ENCODE measurements at regions not wholly inside any gene's neighbourhood (a gene's known extent, or its start where the extent isn't known, plus 50 kb on each side); places are given as distances from the start of the nearest gene placed in this dataset.

- no peaks in the 10 kb centered on the region for H3K4me1 ChIP-seq
- no peak overlapping the region for H3K4me3 ChIP-seq (ENCODE audit: low read depth, low read length)
- H3K27me3 ChIP-seq, result no peaks in the 10 kb centered on the region
- no peak for DNase-seq
- no peaks in the 10 kb centered on the region for H3K9me3 ChIP-seq
- TF ChIP-seq CTCF (IDR thresholded peaks at IDR 0.05; ENCODE audit: low read depth, low read length), result no peak
- H3K36me3 ChIP-seq, result no peaks in the 10 kb centered on the region
These were observed 460.3 kb upstream of the PRKX start for GRCh38 chrX:4173743-4174142.

- no peak for DNase-seq
- Histone ChIP-seq H3K4me1 (no peaks in the 10 kb centered on the region), H3K27me3 (no peaks in the 10 kb centered on the region), H3K9me3 (no peaks in the 10 kb centered on the region), H3K36me3 (no peaks in the 10 kb centered on the region), H3K4me3 (ENCODE audit: low read depth, low read length) (no peak overlapping the region)
- no peak for TF ChIP-seq CTCF (IDR thresholded peaks at IDR 0.05; ENCODE audit: low read depth, low read length)
These were observed 438.3 kb upstream of the PRKX start for GRCh38 chrX:4151798-4152197.

GRCh38 chrX:4150259-4150658 is 436.8 kb upstream of the PRKX start:
- no peaks in the 10 kb centered on the region for H3K4me1 ChIP-seq
- no peaks in the 10 kb centered on the region for H3K36me3 ChIP-seq
- H3K9me3 ChIP-seq, result no peaks in the 10 kb centered on the region
- H3K4me3 ChIP-seq (ENCODE audit: low read depth, low read length), result no peak overlapping the region
- no peaks in the 10 kb centered on the region for H3K27me3 ChIP-seq
- DNase-seq, result no peak
- TF ChIP-seq CTCF (IDR thresholded peaks at IDR 0.05; ENCODE audit: low read depth, low read length), result no peak

- TF ChIP-seq CTCF (IDR thresholded peaks at IDR 0.05; ENCODE audit: low read depth, low read length), result no peak
- no peaks in the 10 kb centered on the region for H3K4me1 ChIP-seq
- no peak overlapping the region for H3K4me3 ChIP-seq (ENCODE audit: low read depth, low read length)
- no peak for DNase-seq
- H3K9me3 ChIP-seq, result no peaks in the 10 kb centered on the region
- H3K27me3 ChIP-seq, result no peaks in the 10 kb centered on the region
- H3K36me3 ChIP-seq, result no peaks in the 10 kb centered on the region
These were observed 416.2 kb upstream of the PRKX start for GRCh38 chrX:4129626-4130025.

GRCh38 chrX:4118666-4119530 is 405.4 kb upstream of the PRKX start:
- no peaks in the 10 kb centered on the region for H3K27me3 ChIP-seq
- no peak for TF ChIP-seq CTCF (IDR thresholded peaks at IDR 0.05; ENCODE audit: low read depth, low read length)
- no peaks in the 10 kb centered on the region for H3K36me3 ChIP-seq
- H3K4me1 ChIP-seq, result no peaks in the 10 kb centered on the region
- no peaks in the 10 kb centered on the region for H3K9me3 ChIP-seq
- no peak overlapping the region for H3K4me3 ChIP-seq (ENCODE audit: low read depth, low read length)
- no peak for DNase-seq

GRCh38 chrX:4110964-4111363 is 397.5 kb upstream of the PRKX start:
- Histone ChIP-seq H3K9me3 (no peaks in the 10 kb centered on the region), H3K4me3 (ENCODE audit: low read depth, low read length) (no peak overlapping the region), H3K4me1 (no peaks in the 10 kb centered on the region), H3K27me3 (no peaks in the 10 kb centered on the region), H3K36me3 (no peaks in the 10 kb centered on the region)
- no peak for TF ChIP-seq CTCF (IDR thresholded peaks at IDR 0.05; ENCODE audit: low read depth, low read length)
- no peak for DNase-seq

All from BE2C (cell line).